GM12872 (cell line): ENCODE measurements at regions not wholly inside any gene's neighbourhood (a gene's known extent, or its start where the extent isn't known, plus 50 kb on each side); places are given as distances from the start of the nearest gene placed in this dataset.

Experiments used
- TF ChIP-seq, protein P1 (sequence below): IDR thresholded peaks from 3 replicates; pipeline ENCODE4 v1.5.1; 2011; ENCODE audit warnings: low read depth, mild to moderate bottlenecking, low read length, moderate library complexity; ENCODE audit not compliant: insufficient read depth

DNA sequence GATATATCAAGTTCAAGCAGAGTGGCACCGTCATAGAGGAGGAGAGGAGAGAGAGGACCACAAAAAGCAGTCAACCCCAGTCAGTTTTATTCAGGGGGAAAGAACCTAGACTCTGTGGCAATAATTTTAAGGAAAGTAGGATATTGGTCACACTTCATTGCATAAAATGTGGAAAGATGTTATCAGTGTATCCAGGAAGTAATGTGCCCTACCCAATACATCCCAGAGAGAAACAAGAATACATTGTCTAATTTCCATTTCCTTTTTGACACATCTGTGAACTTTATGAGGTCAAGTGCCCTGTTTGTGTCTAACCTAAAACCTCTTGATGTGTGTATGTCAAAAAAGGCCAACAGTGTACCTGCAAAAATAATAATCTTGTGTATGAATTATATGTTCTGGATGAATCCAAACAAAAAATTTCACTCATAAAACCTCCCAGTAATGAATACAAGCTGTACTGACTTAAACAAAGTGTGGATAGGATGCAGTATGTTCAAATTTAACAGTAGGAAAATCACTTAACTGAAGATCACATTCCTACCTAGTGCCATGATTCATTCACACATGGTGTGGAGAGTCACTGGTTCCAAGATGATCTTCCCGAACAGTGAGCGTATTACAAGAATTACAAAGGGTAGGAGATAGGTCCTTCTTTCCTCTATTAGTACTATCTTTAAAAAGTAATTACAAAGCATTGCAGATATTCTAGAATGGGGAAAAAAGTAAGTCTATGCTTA, 712.1 kb upstream of the CXADR start:
- TF ChIP-seq, protein P1, sequence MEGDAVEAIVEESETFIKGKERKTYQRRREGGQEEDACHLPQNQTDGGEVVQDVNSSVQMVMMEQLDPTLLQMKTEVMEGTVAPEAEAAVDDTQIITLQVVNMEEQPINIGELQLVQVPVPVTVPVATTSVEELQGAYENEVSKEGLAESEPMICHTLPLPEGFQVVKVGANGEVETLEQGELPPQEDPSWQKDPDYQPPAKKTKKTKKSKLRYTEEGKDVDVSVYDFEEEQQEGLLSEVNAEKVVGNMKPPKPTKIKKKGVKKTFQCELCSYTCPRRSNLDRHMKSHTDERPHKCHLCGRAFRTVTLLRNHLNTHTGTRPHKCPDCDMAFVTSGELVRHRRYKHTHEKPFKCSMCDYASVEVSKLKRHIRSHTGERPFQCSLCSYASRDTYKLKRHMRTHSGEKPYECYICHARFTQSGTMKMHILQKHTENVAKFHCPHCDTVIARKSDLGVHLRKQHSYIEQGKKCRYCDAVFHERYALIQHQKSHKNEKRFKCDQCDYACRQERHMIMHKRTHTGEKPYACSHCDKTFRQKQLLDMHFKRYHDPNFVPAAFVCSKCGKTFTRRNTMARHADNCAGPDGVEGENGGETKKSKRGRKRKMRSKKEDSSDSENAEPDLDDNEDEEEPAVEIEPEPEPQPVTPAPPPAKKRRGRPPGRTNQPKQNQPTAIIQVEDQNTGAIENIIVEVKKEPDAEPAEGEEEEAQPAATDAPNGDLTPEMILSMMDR, result no peak

DNA sequence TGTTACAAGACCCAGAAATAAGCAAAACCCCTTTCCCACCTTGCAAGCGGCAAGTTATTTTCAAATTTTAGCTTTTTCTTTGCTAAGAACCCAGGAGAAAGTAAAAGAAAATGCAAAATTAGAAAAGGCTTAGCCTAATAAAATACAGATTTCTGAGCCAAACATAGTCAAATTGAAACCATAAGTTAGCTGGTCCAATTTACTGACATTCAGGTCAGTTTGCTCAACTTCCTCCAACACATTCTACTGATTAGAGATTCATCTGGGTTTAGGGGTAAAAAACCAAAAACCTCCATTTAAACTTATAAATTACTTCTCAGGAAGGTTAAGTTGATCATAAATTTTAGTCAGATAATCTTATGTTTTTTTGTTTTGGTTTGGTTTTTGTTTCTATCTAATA, 701.8 kb upstream of the CXADR start:
- TF ChIP-seq, protein P1, result no peak

DNA sequence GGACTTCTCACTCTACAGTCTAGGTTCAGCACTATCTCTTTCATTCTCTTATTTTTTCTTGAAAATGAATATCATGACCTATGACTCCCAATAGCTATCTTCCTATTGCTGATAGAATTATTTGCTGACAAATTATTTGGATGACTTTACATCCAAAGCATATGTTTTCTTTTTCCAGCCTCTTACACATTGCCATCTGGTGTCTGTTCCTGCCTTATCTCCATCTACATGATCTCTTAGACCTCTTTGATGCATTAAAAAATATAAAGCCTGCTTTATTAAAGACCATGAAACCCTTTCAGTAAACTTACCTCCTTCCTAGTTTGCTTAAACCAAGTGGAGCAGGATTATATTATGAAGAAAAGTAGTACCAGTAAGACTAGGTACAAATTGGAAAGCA, 700.9 kb upstream of the CXADR start:
- TF ChIP-seq, protein P1, result no peak

DNA sequence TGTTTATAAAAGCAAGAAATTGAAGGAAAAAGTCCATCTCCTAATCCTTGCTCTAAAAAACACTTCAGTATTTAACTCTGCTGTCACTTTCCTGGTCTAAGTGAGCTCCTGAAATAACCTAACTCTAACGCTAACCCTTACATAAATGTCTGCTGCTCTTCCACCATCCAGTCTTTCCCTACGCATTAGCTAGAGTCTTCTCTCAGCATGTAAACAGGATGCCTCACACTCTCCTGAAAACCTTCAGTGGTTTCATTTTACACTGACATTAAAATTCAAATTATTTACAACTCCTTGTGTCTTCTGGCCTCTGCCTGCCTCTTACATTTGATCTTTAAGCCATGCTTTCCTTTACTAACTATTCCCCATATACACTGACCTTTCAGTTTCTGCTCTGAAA, 697.6 kb upstream of the CXADR start:
- TF ChIP-seq, protein P1, result no peak

DNA sequence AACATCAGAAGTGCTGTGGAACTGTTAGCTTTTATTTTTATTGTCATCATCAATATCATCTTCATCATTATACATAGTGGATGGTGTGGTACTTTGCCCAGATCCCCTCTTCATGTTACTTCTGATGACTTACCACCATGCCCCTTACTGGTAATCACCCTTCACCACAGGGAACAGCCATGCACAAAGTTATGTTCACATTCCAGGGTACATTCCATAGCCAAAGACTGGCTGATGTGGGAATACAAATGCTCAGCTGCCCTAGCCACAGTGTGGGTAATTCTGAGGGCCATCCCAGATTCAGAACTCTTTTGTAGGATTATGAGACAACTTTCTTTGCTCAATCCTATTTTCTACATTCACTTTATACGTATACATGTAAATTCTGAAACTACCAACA, 691.3 kb upstream of the CXADR start:
- TF ChIP-seq, protein P1, result no peak

DNA sequence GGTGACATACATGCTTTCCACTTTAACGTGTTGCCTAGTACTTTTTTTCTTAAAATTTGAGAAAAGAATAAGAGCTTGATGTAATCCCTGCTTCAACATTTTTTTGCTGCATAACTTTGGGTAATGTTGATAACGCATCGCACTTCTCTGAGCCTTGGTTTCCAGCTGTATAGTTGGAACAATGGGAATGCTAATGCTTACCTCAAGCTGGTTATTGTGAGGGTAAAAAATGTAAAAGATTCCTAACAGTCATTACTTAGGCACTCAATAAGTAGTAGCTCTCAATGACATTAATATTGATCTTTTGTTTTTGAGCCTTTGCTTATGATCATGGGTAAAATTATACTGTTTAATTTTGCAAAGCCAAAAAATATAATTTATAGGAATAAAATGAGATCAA, 683.3 kb upstream of the CXADR start:
- TF ChIP-seq, protein P1, result no peak

DNA sequence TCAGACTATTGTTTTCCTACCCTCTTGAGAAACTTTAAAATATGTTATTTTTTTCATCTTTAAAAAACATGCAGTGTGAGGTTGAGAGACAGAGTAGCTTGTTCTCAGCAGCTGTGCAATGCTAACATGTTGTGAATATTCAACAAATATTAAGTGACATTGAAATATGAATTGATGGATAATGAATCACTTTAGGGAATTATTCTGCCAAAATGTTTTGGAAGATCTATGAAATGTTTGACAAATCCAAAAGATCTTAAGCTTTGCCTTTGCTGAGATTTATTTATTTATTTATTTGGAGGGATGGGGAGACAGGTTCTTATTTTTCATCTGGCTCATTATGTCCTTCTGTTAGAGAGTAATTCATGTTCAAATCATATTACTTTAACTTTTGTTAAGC, 680.1 kb upstream of the CXADR start:
- TF ChIP-seq, protein P1, result no peak
